Thymus (tissue), 11 donors: ENCODE measurements at regions not wholly inside any gene's neighbourhood (a gene's known extent, or its start where the extent isn't known, plus 50 kb on each side); places are given as distances from the start of the nearest gene placed in this dataset.

Source experiments
- DNase-seq, 9 donors: peaks; one replicate each; pipeline ENCODE4 v3.0.0-alpha.2; 2013; ENCODE audit warnings: low spot score in 9 of 9, low read depth in 6 of 9, missing footprints in 1 of 9
- H3K27ac ChIP-seq, 2 donors: one replicate each; pipeline ENCODE4 v1.5.1; 2013; ENCODE audit warnings: control low read depth in 1 of 2, low read depth in 1 of 2, low read length in 1 of 2, mild to moderate bottlenecking in 1 of 2, moderate library complexity in 1 of 2
- H3K27me3 ChIP-seq, 2 donors: one replicate each; pipeline ENCODE4 v1.5.1; 2013; ENCODE audit warnings: low read length in 1 of 2; ENCODE audit not compliant: control insufficient read depth in 2 of 2, insufficient read depth in 1 of 2
- H3K36me3 ChIP-seq, 2 donors: one replicate each; pipeline ENCODE4 v1.5.1; 2013; ENCODE audit warnings: low read length in 1 of 2, mild to moderate bottlenecking in 1 of 2, moderate library complexity in 1 of 2; ENCODE audit not compliant: control insufficient read depth in 2 of 2, insufficient read depth in 2 of 2
- H3K4me1 ChIP-seq, 2 donors: one replicate each; pipeline ENCODE4 v1.5.1; 2013; ENCODE audit warnings: low read length in 2 of 2; ENCODE audit not compliant: control insufficient read depth in 2 of 2, insufficient read depth in 2 of 2
- H3K4me3 ChIP-seq, 2 donors: one replicate each; pipeline ENCODE4 v1.5.1; 2013; ENCODE audit warnings: low read length in 2 of 2, control low read depth in 1 of 2, mild to moderate bottlenecking in 1 of 2
- H3K9me3 ChIP-seq, 2 donors: one replicate each; pipeline ENCODE4 v1.5.1; 2013; ENCODE audit warnings: low read length in 1 of 2, mild to moderate bottlenecking in 1 of 2; ENCODE audit not compliant: control insufficient read depth in 2 of 2, insufficient read depth in 1 of 2
- WGBS: extraction: QIAGEN DNeasy Blood & Tissue Kit; methylation state at CpG from one replicate; pipeline ENCODE4 v1.1.7; 2013; 5-methylcytosine and 5-hydroxymethylcytosine counted together
- donor health status: healthy.

DNA sequence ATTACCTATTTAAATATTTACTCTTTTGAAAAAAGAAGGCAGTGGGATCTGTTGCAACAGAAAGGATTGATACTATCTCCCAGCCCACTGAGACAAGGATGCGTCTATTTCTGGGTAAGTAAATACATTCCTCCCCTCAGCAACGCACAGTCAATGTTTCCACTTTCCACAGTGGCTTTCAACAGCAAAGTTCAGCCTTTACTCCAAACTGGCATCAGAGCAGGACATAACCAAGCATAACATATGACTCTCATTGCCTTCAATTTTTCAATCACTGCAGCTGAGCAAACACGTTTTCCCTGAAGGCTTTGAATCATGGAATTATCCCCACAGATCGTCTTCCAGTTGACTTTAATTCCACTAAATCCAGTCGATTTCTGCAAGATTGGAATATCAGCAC lies 160.3 kb upstream of the FRG1 start:
- no peaks in the 10 kb centered on the region for H3K9me3 ChIP-seq
- H3K27ac ChIP-seq, result no peak overlapping the region
- no peaks in the 10 kb centered on the region for H3K36me3 ChIP-seq
- 90% methylated on average over 5 of the region's 5 CpGs for WGBS
- H3K4me3 ChIP-seq, result no peak overlapping the region
- H3K27me3 ChIP-seq, result no peaks in the 10 kb centered on the region
- DNase-seq, result no peak
- no peaks in the 10 kb centered on the region for H3K4me1 ChIP-seq

DNA sequence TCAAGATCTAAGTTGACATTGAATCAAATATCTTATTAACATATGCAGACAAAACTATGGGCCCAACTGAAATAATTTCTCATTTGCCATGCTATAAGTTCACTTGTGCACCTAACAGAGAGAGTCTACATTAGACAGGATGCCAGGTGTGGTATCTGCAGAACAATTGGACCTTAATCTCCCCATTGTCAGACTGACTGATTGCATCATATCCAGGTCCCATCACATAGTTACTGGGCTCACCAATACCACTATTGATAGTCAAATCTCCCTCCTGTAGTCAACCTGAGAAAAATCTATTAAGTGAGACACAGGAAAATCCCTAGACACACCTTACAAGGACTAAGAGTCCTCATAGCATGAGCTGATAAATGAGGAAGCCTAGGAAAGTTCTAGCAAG lies 156.0 kb upstream of the FRG1 start:
- Histone ChIP-seq H3K27me3 (no peaks in the 10 kb centered on the region), H3K9me3 (no peaks in the 10 kb centered on the region), H3K36me3 (no peaks in the 10 kb centered on the region), H3K27ac (no peak overlapping the region), H3K4me3 (no peak overlapping the region), H3K4me1 (no peaks in the 10 kb centered on the region)
- no peak for DNase-seq

DNA sequence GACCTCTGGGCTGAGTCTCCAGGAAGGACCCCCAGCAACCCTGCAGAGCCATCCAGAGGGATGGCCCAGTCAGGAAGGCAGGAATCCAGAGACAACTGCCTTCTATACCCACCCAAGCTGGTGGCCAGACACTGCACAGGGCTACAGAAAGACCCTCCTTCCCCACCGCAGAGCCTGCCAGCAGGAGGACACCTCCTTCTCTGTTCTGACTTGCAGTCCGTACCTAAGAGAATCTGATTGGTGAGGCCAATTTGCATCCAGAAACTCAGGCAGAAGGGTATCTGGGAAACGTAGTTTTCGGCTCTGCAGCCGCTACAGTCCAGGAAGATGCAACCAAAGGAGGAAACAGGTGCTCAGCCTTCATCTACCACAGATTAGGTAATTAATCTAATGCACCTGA lies 155.4 kb upstream of the FRG1 start:
- Histone ChIP-seq H3K4me3 (no peak overlapping the region), H3K27me3 (no peaks in the 10 kb centered on the region), H3K4me1 (no peaks in the 10 kb centered on the region), H3K27ac (no peak overlapping the region), H3K36me3 (no peaks in the 10 kb centered on the region), H3K9me3 (no peaks in the 10 kb centered on the region)
- 22% methylated on average over 5 of the region's 5 CpGs for WGBS
- peak in 1 of 9 donors; percentile 12 for DNase-seq

DNA sequence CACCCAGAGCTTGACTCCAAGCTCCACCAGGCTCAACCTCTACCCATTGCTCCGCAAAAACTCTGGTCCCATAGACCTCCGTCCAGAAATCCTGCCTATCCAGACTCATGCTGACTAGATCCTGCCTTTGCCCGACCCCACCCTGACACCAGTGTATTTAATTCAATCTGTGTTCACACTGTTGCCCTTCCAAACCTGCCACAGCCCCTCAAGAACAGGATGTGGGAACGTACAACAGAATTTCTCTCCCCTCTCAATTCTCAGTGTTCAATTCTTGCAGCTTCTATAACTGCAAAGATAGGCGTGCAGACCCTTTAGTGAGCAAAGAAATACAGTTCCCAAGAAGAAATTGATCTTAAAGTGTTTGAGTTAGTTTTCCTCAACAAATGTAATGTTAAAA lies 154.2 kb upstream of the FRG1 start:
- Histone ChIP-seq H3K9me3 (no peaks in the 10 kb centered on the region), H3K27ac (no peak overlapping the region), H3K36me3 (no peaks in the 10 kb centered on the region), H3K4me1 (no peaks in the 10 kb centered on the region), H3K27me3 (no peaks in the 10 kb centered on the region), H3K4me3 (no peak overlapping the region)
- 88% methylated on average over 5 of the region's 5 CpGs for WGBS
- no peak for DNase-seq

DNA sequence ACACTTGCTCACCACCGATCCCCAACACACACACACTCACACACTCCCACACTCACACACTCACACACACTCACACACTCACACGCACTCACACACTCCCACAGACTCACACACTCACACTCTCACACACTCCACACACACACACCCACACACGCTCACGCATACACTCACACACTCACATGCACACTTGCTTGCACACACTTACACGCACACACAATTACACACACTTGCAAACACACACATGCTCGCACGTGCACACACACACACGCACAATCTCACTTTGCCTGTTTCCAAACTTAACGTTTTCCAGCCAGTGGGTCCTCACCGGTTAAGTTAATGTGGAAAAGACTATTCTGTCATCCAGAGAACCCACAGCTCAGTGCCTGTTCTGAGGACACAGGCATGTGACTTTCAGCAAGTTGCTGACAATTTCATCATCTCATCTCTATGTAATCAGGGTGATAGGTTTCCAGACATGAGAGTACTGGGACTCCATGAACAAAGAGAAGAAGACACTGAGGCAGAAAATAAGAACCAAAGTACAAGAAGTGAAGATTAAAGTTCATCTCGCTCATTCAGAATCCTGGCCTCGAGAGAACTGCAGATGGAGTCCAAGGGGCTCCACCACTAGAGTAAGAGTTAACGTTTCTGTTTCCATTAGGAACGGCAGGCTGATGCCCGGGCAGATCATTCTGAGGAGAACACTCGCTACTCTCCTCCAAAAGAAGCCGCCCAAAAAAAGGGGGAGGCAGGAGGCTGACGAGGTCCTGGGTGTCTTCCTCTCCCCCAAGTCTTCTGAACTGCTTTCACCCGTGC lies 153.2 kb upstream of the FRG1 start:
- no peaks in the 10 kb centered on the region for H3K4me1 ChIP-seq
- no peaks in the 10 kb centered on the region for H3K36me3 ChIP-seq
- H3K27ac ChIP-seq, result no peak overlapping the region
- no peaks in the 10 kb centered on the region for H3K27me3 ChIP-seq
- no peak overlapping the region for H3K4me3 ChIP-seq
- no peak for DNase-seq
- 92% methylated on average over 19 of the region's 19 CpGs for WGBS
- H3K9me3 ChIP-seq, result no peaks in the 10 kb centered on the region

DNA sequence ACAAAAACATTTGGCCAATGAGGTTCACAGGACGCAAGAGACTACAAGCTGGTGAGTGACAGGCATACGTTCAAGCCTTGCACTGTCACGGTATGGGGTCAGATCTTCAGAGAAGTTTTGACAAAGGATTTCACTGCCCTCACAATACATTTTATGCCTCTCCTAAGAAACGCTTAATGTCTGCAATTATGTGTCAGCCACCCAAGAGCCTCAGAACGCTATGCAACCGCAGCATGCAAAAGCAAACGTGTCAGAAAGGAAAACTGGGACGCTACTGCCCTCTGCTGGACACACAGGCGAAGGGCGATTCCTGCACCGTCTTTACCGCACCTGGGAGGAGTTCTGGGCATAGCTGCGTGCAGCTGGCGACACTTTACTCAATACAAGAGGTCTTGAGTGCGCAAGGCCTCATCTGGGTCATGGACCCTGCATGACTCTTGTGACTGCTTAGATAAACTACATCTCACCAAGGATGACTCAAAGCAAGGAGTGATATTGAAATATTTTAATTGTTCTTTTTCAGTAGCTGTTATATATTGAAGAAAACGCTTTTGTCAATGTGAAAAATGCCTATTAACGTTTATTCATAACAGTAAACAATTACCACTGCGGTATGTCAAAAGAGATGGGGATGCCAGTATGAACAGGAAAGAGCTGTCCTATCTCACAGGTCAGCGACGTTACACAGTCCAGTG lies 147.6 kb upstream of the FRG1 start:
- Histone ChIP-seq H3K9me3 (no peaks in the 10 kb centered on the region), H3K4me3 (no peak overlapping the region), H3K4me1 (no peaks in the 10 kb centered on the region), H3K36me3 (no peaks in the 10 kb centered on the region), H3K27ac (no peak overlapping the region), H3K27me3 (no peaks in the 10 kb centered on the region)
- peak; percentile 11 to 76 (median 66) for DNase-seq
- 34% methylated on average over 20 of the region's 20 CpGs for WGBS

DNA sequence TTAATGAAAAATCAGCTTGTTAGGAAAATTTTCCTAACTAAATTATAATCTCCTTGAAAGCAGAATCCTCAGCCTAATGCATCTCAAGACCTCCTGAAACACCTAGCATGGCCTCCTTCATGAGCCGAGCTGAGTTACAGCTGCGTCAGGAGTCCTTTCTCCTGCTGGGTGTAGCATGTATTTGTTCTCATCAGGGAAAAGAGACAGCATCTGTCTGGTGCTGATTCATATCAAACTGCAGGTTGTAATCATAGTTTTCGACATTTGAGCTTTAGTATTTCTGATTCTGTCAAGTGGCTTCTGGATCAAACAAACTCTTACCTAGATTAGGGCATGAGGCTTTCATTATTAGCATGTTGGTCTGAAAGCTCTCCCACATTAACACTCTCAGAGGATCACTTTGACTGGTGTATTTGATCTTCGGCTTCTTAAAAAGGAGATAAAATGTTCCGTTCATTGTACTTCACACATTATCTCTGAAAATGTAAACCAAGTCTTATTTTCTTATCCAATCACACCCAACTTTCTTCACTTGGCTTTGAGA lies 140.1 kb upstream of the FRG1 start:
- Histone ChIP-seq H3K4me1 (no peaks in the 10 kb centered on the region), H3K9me3 (peaks cover 0 to 3% of the 10 kb centered on the region in 2 donors), H3K36me3 (no peaks in the 10 kb centered on the region), H3K27ac (no peak overlapping the region), H3K4me3 (no peak overlapping the region), H3K27me3 (no peaks in the 10 kb centered on the region)
- WGBS, result 93% methylated on average over 5 of the region's 5 CpGs
- no peak for DNase-seq

DNA sequence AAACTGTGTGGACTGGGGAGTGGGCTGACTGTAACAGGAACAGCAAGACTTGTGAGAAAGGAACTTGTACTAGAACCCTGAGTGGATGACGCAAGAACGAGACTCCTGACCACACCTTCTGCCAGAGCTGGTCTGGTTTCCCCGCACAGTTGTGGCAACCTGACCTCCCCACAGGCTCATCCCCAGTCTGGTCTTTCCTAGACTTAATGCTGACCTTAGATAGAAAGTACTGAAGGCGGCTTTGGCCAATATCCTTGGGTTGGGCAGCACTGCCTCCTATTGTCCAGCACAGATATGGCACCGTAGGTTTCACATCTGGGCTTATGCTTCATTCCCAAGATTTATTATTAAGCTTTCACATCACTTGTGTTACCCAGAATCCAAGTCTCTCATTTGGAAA lies 137.8 kb upstream of the FRG1 start:
- WGBS, result 90% methylated on average over 5 of the region's 5 CpGs
- Histone ChIP-seq H3K36me3 (no peaks in the 10 kb centered on the region), H3K27me3 (no peaks in the 10 kb centered on the region), H3K4me3 (no peak overlapping the region), H3K4me1 (no peaks in the 10 kb centered on the region), H3K27ac (no peak overlapping the region), H3K9me3 (peaks cover 0 to 8% of the 10 kb centered on the region in 2 donors)
- DNase-seq, result no peak

DNA sequence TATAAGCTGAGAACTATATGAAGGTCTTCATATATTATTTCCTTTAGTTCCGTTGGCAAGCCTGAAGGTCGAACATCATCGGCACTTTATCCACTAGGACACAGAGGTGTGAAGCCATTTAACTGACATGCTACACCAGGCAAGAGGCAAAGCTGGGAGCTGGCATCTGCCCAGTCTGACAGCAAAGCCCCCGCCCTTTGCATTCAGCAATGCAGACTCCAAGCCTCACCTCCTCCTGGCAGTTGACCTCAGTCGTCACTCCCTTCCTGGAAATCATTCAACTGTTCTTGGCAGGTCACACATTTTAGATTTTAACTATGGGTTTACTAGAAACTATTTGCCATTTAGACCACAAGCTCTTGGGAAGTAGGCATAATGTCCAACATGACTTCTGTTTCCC lies 135.8 kb upstream of the FRG1 start:
- Histone ChIP-seq H3K9me3 (peaks cover 0 to 8% of the 10 kb centered on the region in 2 donors), H3K4me1 (no peaks in the 10 kb centered on the region), H3K27ac (no peak overlapping the region), H3K36me3 (no peaks in the 10 kb centered on the region), H3K4me3 (no peak overlapping the region), H3K27me3 (no peaks in the 10 kb centered on the region)
- WGBS, result 85% methylated on average over 5 of the region's 5 CpGs
- DNase-seq, result no peak
